ENCODE measurements at regions not wholly inside any gene's neighbourhood (a gene's known extent, or its start where the extent isn't known, plus 50 kb on each side); places are given as distances from the start of the nearest gene placed in this dataset.

- WGBS (ENCODE audit: low lambda C conversion rate): 85% methylated on average over 5 of the region's 5 CpGs
- H3K27me3 ChIP-seq (ENCODE audit: insufficient read depth): no peaks in the 10 kb centered on the region
- no peak overlapping the region for H3K4me2 ChIP-seq
- no peak overlapping the region for H2AFZ ChIP-seq (ENCODE audit: low read depth)
- H4K20me1 ChIP-seq (ENCODE audit: insufficient read depth): no peaks in the 10 kb centered on the region
- no peak for TF ChIP-seq RXRA (IDR thresholded peaks at IDR 0.05; ENCODE audit: borderline replicate concordance, low read depth)
- no peak for TF ChIP-seq FOSL2 (IDR thresholded peaks at IDR 0.05; ENCODE audit: borderline replicate concordance, low read depth)
- TF ChIP-seq MAX (IDR thresholded peaks at IDR 0.05; ENCODE audit: low read depth): no peak
- TF ChIP-seq GABPA (IDR thresholded peaks at IDR 0.05; ENCODE audit: low read depth): no peak
- TF ChIP-seq GATA2 (CRISPR knock-in tag; IDR thresholded peaks at IDR 0.05): no peak
- no peak for TF ChIP-seq MEF2A (IDR thresholded peaks at IDR 0.05; ENCODE audit: borderline replicate concordance, low read depth)
- TF ChIP-seq EZH2phosphoT487 (IDR thresholded peaks at IDR 0.05; ENCODE audit: borderline replicate concordance, low read depth): no peak
- no peak for TF ChIP-seq TCF12 (IDR thresholded peaks at IDR 0.05)
- TF ChIP-seq SIN3A (IDR thresholded peaks at IDR 0.05; ENCODE audit: borderline replicate concordance, low read depth, low read length): no peak
- TF ChIP-seq RFX5 (IDR thresholded peaks at IDR 0.05; ENCODE audit: low read length): no peak
- no peak for TF ChIP-seq NFIC (IDR thresholded peaks at IDR 0.05; ENCODE audit: borderline replicate concordance)
- no peak for TF ChIP-seq RCOR1 (IDR thresholded peaks at IDR 0.05; ENCODE audit: low read length)
- TF ChIP-seq YY1 (IDR thresholded peaks at IDR 0.05; ENCODE audit: low read depth): no peak
- no peak for TF ChIP-seq IRF3 (IDR thresholded peaks at IDR 0.05; ENCODE audit: low read depth, low read length)
- no peak for TF ChIP-seq USF1 (IDR thresholded peaks at IDR 0.05; ENCODE audit: borderline replicate concordance, low read depth)
- no peak for TF ChIP-seq SMC3 (IDR thresholded peaks at IDR 0.05; ENCODE audit: low read depth, low read length)
- no peak for TF ChIP-seq FOXJ3 (CRISPR knock-in tag; IDR thresholded peaks at IDR 0.05)
- no peak for TF ChIP-seq NRF1 (IDR thresholded peaks at IDR 0.05; ENCODE audit: low read depth, low read length)
- TF ChIP-seq ZBTB33 (IDR thresholded peaks at IDR 0.05; ENCODE audit: borderline replicate concordance, low read depth): no peak
- no peak for TF ChIP-seq USF2 (IDR thresholded peaks at IDR 0.05; ENCODE audit: borderline replicate concordance, low read depth, low read length)
- no peak for DNase-seq
- ChIA-PET CTCF (no interaction called here), POLR2A (no interaction called here)
- no peaks in the 10 kb centered on the region for H3K9me2 ChIP-seq
- H3K79me2 ChIP-seq (ENCODE audit: insufficient read depth): no peaks in the 10 kb centered on the region
- H3K36me3 ChIP-seq (replicated peaks in 1 of 2; ENCODE audit: control insufficient read depth in 1 of 2, insufficient read depth in 2 of 2, low read length in 1 of 2): no peaks in the 10 kb centered on the region
- H3K4me1 ChIP-seq (ENCODE audit: control insufficient read depth in 1 of 2, insufficient read depth in 2 of 2, low read depth in 1 of 2, low read length in 1 of 2): no peaks in the 10 kb centered on the region; a peak in 1 of 4 replicates
- H3K9ac ChIP-seq: no peak overlapping the region
- H3K4me3 ChIP-seq (ENCODE audit: low read depth in 2 of 2, low read length in 1 of 2): no peak overlapping the region
- H3K9me3 ChIP-seq: peaks cover 17% of the 10 kb centered on the region
- no peak overlapping the region for H3K27ac ChIP-seq (ENCODE audit: low read depth in 2 of 2, low read length in 1 of 2)
- no peaks in the 10 kb centered on the region for H3F3A ChIP-seq (replicated peaks; ENCODE audit: insufficient read depth)
Observed at GRCh38 chr5:38613992-38614836, 57.8 kb upstream of the LIFR start.

All from SK-N-SH (cell line).